SK-N-SH (cell line): ENCODE measurements at regions not wholly inside any gene's neighbourhood (a gene's known extent, or its start where the extent isn't known, plus 50 kb on each side); places are given as distances from the start of the nearest gene placed in this dataset.

Source experiments
- GATA2 ChIP-seq: sonication (generic); formaldehyde crosslinking; IDR thresholded peaks from 2 replicates; pipeline ENCODE4 v1.5.0; 2020; ENCODE audit warnings: mild to moderate bottlenecking, missing genetic modification reagents
- MAX ChIP-seq: IDR thresholded peaks from 2 replicates; pipeline ENCODE4 v1.4.0; 2012; ENCODE audit warnings: low read depth
- MEF2A ChIP-seq: IDR thresholded peaks from 2 replicates; pipeline ENCODE4 v1.4.0; 2012; ENCODE audit warnings: low read depth, borderline replicate concordance
- NFIC ChIP-seq: IDR thresholded peaks from 2 replicates; pipeline ENCODE4 v1.4.0; 2012; ENCODE audit warnings: borderline replicate concordance
- RFX5 ChIP-seq: IDR thresholded peaks from 2 replicates; pipeline ENCODE4 v1.6.1; 2012; ENCODE audit warnings: mild to moderate bottlenecking, improper control_type of control experiment, low read length
- TF ChIP-seq, protein P1 (sequence below): IDR thresholded peaks from 2 replicates; pipeline ENCODE4; 2012
- TF ChIP-seq, protein P2 (sequence below): fragments of 200-600 bp; sonication (generic); IDR thresholded peaks from 2 replicates; pipeline ENCODE4 v1.6.1; 2017; ENCODE audit warnings: antibody characterized with exemption, mild to moderate bottlenecking, moderate library complexity
- TF ChIP-seq, protein P3 (sequence below): IDR thresholded peaks from 2 replicates; pipeline ENCODE4 v1.6.1; 2012; ENCODE audit warnings: mild to moderate bottlenecking, low read depth, low read length, moderate library complexity

- TF ChIP-seq, protein P1, sequence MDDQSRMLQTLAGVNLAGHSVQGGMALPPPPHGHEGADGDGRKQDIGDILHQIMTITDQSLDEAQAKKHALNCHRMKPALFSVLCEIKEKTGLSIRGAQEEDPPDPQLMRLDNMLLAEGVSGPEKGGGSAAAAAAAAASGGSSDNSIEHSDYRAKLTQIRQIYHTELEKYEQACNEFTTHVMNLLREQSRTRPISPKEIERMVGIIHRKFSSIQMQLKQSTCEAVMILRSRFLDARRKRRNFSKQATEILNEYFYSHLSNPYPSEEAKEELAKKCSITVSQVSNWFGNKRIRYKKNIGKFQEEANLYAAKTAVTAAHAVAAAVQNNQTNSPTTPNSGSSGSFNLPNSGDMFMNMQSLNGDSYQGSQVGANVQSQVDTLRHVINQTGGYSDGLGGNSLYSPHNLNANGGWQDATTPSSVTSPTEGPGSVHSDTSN: no peak
- TF ChIP-seq, protein P2, sequence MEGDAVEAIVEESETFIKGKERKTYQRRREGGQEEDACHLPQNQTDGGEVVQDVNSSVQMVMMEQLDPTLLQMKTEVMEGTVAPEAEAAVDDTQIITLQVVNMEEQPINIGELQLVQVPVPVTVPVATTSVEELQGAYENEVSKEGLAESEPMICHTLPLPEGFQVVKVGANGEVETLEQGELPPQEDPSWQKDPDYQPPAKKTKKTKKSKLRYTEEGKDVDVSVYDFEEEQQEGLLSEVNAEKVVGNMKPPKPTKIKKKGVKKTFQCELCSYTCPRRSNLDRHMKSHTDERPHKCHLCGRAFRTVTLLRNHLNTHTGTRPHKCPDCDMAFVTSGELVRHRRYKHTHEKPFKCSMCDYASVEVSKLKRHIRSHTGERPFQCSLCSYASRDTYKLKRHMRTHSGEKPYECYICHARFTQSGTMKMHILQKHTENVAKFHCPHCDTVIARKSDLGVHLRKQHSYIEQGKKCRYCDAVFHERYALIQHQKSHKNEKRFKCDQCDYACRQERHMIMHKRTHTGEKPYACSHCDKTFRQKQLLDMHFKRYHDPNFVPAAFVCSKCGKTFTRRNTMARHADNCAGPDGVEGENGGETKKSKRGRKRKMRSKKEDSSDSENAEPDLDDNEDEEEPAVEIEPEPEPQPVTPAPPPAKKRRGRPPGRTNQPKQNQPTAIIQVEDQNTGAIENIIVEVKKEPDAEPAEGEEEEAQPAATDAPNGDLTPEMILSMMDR: no peak
- TF ChIP-seq MEF2A (no peak), MAX (no peak), RFX5 (no peak), GATA2 (CRISPR knock-in tag) (no peak), NFIC (no peak)
- TF ChIP-seq, protein P3, sequence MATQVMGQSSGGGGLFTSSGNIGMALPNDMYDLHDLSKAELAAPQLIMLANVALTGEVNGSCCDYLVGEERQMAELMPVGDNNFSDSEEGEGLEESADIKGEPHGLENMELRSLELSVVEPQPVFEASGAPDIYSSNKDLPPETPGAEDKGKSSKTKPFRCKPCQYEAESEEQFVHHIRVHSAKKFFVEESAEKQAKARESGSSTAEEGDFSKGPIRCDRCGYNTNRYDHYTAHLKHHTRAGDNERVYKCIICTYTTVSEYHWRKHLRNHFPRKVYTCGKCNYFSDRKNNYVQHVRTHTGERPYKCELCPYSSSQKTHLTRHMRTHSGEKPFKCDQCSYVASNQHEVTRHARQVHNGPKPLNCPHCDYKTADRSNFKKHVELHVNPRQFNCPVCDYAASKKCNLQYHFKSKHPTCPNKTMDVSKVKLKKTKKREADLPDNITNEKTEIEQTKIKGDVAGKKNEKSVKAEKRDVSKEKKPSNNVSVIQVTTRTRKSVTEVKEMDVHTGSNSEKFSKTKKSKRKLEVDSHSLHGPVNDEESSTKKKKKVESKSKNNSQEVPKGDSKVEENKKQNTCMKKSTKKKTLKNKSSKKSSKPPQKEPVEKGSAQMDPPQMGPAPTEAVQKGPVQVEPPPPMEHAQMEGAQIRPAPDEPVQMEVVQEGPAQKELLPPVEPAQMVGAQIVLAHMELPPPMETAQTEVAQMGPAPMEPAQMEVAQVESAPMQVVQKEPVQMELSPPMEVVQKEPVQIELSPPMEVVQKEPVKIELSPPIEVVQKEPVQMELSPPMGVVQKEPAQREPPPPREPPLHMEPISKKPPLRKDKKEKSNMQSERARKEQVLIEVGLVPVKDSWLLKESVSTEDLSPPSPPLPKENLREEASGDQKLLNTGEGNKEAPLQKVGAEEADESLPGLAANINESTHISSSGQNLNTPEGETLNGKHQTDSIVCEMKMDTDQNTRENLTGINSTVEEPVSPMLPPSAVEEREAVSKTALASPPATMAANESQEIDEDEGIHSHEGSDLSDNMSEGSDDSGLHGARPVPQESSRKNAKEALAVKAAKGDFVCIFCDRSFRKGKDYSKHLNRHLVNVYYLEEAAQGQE: no peak
Observed at GRCh38 chr2:187148059-187148714, 299.2 kb upstream of the ZSWIM2 start.
